ENCODE measurements at regions not wholly inside any gene's neighbourhood (a gene's known extent, or its start where the extent isn't known, plus 50 kb on each side); places are given as distances from the start of the nearest gene placed in this dataset.

GRCh38 chr5:167998148-167998767, 293.2 kb upstream of the WWC1 start:
- DNase-seq (ENCODE audit: insufficient read length, low spot score, missing footprints), result no peak

GRCh38 chr5:167999182-167999581, 292.3 kb upstream of the WWC1 start:
- no peak overlapping the region for H3K4me3 ChIP-seq (ENCODE audit: insufficient read depth, low read length)
- no peaks in the 10 kb centered on the region for H4K20me1 ChIP-seq (ENCODE audit: insufficient read depth, low read length)
- no peaks in the 10 kb centered on the region for H3K27me3 ChIP-seq (ENCODE audit: insufficient read depth, low read length)
- DNase-seq (ENCODE audit: insufficient read length, low spot score, missing footprints), result no peak
- H3K9me3 ChIP-seq (ENCODE audit: low read depth, low read length), result no peaks in the 10 kb centered on the region
- H3K27ac ChIP-seq (ENCODE audit: low read depth, low read length), result no peak overlapping the region
- no peak for TF ChIP-seq CTCF (IDR thresholded peaks at IDR 0.05; ENCODE audit: extremely low read depth, low read depth, low read length)
- no peak overlapping the region for H2AFZ ChIP-seq (ENCODE audit: low read length)
- no peaks in the 10 kb centered on the region for H3K4me1 ChIP-seq (ENCODE audit: insufficient read depth, low read length)
- H3K36me3 ChIP-seq (ENCODE audit: insufficient read depth, low read length), result no peaks in the 10 kb centered on the region
- H3K79me2 ChIP-seq (ENCODE audit: insufficient read depth, low read length), result no peaks in the 10 kb centered on the region
- no peak overlapping the region for H3K4me2 ChIP-seq (ENCODE audit: insufficient read depth, low read length)

More at GRCh38 chr5:167998148-167998767, 293.2 kb upstream of the WWC1 start:
- H3K9me3 ChIP-seq (ENCODE audit: low read depth, low read length), result no peaks in the 10 kb centered on the region
- H2AFZ ChIP-seq (ENCODE audit: low read length), result no peak overlapping the region
- H3K27me3 ChIP-seq (ENCODE audit: insufficient read depth, low read length), result no peaks in the 10 kb centered on the region
- H3K4me1 ChIP-seq (ENCODE audit: insufficient read depth, low read length), result no peaks in the 10 kb centered on the region
- H3K36me3 ChIP-seq (ENCODE audit: insufficient read depth, low read length), result no peaks in the 10 kb centered on the region
- H3K4me3 ChIP-seq (ENCODE audit: insufficient read depth, low read length), result no peak overlapping the region
- no peaks in the 10 kb centered on the region for H3K79me2 ChIP-seq (ENCODE audit: insufficient read depth, low read length)
- H3K4me2 ChIP-seq (ENCODE audit: insufficient read depth, low read length), result no peak overlapping the region
- no peaks in the 10 kb centered on the region for H4K20me1 ChIP-seq (ENCODE audit: insufficient read depth, low read length)
- no peak overlapping the region for H3K27ac ChIP-seq (ENCODE audit: low read depth, low read length)
- TF ChIP-seq CTCF (IDR thresholded peaks at IDR 0.05; ENCODE audit: extremely low read depth, low read depth, low read length), result no peak

GRCh38 chr5:168001318-168001717, 290.1 kb upstream of the WWC1 start:
- H4K20me1 ChIP-seq (ENCODE audit: insufficient read depth, low read length), result no peaks in the 10 kb centered on the region
- H3K4me1 ChIP-seq (ENCODE audit: insufficient read depth, low read length), result no peaks in the 10 kb centered on the region
- H3K9me3 ChIP-seq (ENCODE audit: low read depth, low read length), result no peaks in the 10 kb centered on the region
- no peaks in the 10 kb centered on the region for H3K27me3 ChIP-seq (ENCODE audit: insufficient read depth, low read length)
- no peak overlapping the region for H3K4me2 ChIP-seq (ENCODE audit: insufficient read depth, low read length)
- H3K4me3 ChIP-seq (ENCODE audit: insufficient read depth, low read length), result no peak overlapping the region
- no peak for DNase-seq (ENCODE audit: insufficient read length, low spot score, missing footprints)
- no peak overlapping the region for H2AFZ ChIP-seq (ENCODE audit: low read length)
- no peaks in the 10 kb centered on the region for H3K36me3 ChIP-seq (ENCODE audit: insufficient read depth, low read length)
- no peak for TF ChIP-seq CTCF (IDR thresholded peaks at IDR 0.05; ENCODE audit: extremely low read depth, low read depth, low read length)
- H3K27ac ChIP-seq (ENCODE audit: low read depth, low read length), result no peak overlapping the region
- no peaks in the 10 kb centered on the region for H3K79me2 ChIP-seq (ENCODE audit: insufficient read depth, low read length)

- no peak overlapping the region for H3K27ac ChIP-seq (ENCODE audit: low read depth, low read length)
- no peaks in the 10 kb centered on the region for H3K4me1 ChIP-seq (ENCODE audit: insufficient read depth, low read length)
- DNase-seq (ENCODE audit: insufficient read length, low spot score, missing footprints), result no peak
- H3K9me3 ChIP-seq (ENCODE audit: low read depth, low read length), result no peaks in the 10 kb centered on the region
- H4K20me1 ChIP-seq (ENCODE audit: insufficient read depth, low read length), result no peaks in the 10 kb centered on the region
- H3K27me3 ChIP-seq (ENCODE audit: insufficient read depth, low read length), result no peaks in the 10 kb centered on the region
- TF ChIP-seq CTCF (IDR thresholded peaks at IDR 0.05; ENCODE audit: extremely low read depth, low read depth, low read length), result no peak
- H3K79me2 ChIP-seq (ENCODE audit: insufficient read depth, low read length), result no peaks in the 10 kb centered on the region
- no peak overlapping the region for H3K4me2 ChIP-seq (ENCODE audit: insufficient read depth, low read length)
- H2AFZ ChIP-seq (ENCODE audit: low read length), result no peak overlapping the region
- no peaks in the 10 kb centered on the region for H3K36me3 ChIP-seq (ENCODE audit: insufficient read depth, low read length)
- no peak overlapping the region for H3K4me3 ChIP-seq (ENCODE audit: insufficient read depth, low read length)
These were observed 289.3 kb upstream of the WWC1 start for GRCh38 chr5:168002116-168002515.
